HEK293T (cell line): ENCODE measurements at regions not wholly inside any gene's neighbourhood (a gene's known extent, or its start where the extent isn't known, plus 50 kb on each side); places are given as distances from the start of the nearest gene placed in this dataset.

Source experiments
- FOXA1 ChIP-seq: fragments of 450-650 bp; IDR thresholded peaks from 2 replicates; pipeline ENCODE4 v1.6.1; 2016; ENCODE audit warnings: mild to moderate bottlenecking
- FOXM1 ChIP-seq: fragments of 450-650 bp; IDR thresholded peaks from 2 replicates; pipeline ENCODE4 v1.6.1; 2017; ENCODE audit warnings: mild to moderate bottlenecking, borderline replicate concordance
- L3MBTL2 ChIP-seq: fragments of 450-650 bp; conservative IDR thresholded peaks from 2 replicates; pipeline ENCODE4 v1.6.1; 2016; ENCODE audit warnings: mild to moderate bottlenecking

- TF ChIP-seq FOXM1 (no peak), L3MBTL2 (no peak), FOXA1 (no peak)
Measured at GRCh38 chr12:14157088-14157747, 175.8 kb upstream of the GRIN2B start.
